ENCODE measurements at regions not wholly inside any gene's neighbourhood (a gene's known extent, or its start where the extent isn't known, plus 50 kb on each side); places are given as distances from the start of the nearest gene placed in this dataset.

- no peak overlapping the region for H3K4me3 ChIP-seq (ENCODE audit: low read length)
- no peak for TF ChIP-seq CTCF (IDR thresholded peaks at IDR 0.05; ENCODE audit: insufficient read depth, low read depth, low read length, missing control alignments)
- DNase-seq (ENCODE audit: low read depth), result no peak
Observed at GRCh38 chr7:55274156-55274555, 91.0 kb upstream of the LANCL2 start.

DNA sequence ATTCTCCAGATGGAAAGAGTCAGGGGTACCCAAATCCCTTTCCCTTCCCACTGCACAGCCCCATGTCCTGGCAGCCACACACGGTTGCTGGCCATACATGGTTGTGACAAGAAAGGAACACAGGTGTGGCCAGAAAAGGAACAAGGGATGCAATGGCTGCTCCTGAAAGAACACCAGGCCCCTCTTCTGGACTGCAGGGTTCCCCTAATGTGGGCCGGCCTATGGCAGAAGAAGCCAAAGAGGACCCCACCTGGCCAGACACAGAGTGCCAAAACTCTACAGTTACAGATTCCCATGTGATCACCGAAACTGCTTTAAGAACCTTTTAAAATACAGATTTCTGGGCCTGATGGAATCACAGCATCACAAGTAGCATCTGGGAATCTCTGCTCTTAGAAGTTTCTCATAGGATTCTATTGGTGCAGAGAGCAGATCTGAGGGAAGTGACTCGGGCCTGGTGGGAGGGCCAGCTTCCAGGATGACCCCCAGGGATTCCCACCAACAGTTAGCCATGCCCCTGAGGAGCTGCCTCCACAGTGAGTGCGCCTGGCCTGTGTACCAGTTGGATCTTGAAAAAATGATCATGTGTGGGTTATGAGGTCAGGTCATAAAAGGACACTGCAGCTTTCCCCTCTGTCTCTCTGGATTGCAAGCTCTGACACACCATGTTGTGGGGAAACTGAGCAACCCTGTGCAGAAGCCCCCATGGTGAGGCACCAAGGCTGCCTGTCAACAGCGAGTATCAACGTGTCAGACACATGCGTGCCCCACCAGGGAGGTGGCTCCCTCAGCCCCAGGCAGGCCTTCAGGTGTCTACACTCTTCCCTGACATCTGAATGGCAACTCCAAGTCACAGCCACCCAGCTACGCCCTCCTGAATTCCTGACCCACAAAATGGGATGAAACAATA, 89.6 kb upstream of the LANCL2 start:
- H3K4me3 ChIP-seq (ENCODE audit: low read length), result no peak overlapping the region
- DNase-seq (ENCODE audit: low read depth), result no peak
- no peak for TF ChIP-seq CTCF (IDR thresholded peaks at IDR 0.05; ENCODE audit: insufficient read depth, low read depth, low read length, missing control alignments)

DNA sequence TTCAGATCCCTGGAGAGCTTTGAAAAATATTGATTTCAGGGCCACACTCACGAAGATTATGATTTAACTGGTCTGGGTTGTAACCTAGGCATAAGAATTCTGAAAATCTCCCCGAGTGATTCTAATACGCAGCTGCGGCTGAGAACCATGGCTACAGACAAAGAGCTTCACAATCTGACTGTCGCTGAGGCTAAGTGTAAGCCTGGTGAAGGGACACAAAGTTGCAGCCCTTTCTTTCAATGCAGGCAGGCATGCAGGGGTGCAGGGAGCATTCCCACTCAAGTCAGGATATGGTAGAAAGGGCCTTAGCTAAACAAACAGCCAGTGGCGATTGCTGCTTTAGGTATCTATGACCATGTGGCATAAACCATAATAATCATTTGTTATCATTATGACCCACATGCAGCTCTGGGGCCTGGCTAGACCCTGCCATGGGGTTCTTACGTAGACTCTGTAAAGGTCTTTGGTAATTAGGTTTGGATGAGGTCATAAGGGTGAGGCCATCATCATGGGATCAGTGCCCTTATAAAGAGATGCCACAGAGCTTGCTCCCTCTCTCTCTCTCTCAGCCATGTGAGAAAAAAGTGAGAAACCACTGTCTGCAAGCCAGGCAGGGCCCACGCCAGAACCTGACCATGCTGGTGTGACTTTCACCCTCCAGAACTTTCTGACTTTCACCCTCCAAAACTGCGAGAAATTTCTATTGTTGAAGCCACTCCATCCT, 88.4 kb upstream of the LANCL2 start:
- no peak for DNase-seq (ENCODE audit: low read depth)
- no peak overlapping the region for H3K4me3 ChIP-seq (ENCODE audit: low read length)
- TF ChIP-seq CTCF (IDR thresholded peaks at IDR 0.05; ENCODE audit: insufficient read depth, low read depth, low read length, missing control alignments), result no peak

- no peak for DNase-seq (ENCODE audit: low read depth)
- no peak overlapping the region for H3K4me3 ChIP-seq (ENCODE audit: low read length)
- TF ChIP-seq CTCF (IDR thresholded peaks at IDR 0.05; ENCODE audit: insufficient read depth, low read depth, low read length, missing control alignments), result no peak
Observed at GRCh38 chr7:55277916-55278315, 87.2 kb upstream of the LANCL2 start.

- TF ChIP-seq CTCF (IDR thresholded peaks at IDR 0.05; ENCODE audit: insufficient read depth, low read depth, low read length, missing control alignments), result no peak
- DNase-seq (ENCODE audit: low read depth), result no peak
- no peak overlapping the region for H3K4me3 ChIP-seq (ENCODE audit: low read length)
Observed at GRCh38 chr7:55278321-55278720, 86.8 kb upstream of the LANCL2 start.

DNA sequence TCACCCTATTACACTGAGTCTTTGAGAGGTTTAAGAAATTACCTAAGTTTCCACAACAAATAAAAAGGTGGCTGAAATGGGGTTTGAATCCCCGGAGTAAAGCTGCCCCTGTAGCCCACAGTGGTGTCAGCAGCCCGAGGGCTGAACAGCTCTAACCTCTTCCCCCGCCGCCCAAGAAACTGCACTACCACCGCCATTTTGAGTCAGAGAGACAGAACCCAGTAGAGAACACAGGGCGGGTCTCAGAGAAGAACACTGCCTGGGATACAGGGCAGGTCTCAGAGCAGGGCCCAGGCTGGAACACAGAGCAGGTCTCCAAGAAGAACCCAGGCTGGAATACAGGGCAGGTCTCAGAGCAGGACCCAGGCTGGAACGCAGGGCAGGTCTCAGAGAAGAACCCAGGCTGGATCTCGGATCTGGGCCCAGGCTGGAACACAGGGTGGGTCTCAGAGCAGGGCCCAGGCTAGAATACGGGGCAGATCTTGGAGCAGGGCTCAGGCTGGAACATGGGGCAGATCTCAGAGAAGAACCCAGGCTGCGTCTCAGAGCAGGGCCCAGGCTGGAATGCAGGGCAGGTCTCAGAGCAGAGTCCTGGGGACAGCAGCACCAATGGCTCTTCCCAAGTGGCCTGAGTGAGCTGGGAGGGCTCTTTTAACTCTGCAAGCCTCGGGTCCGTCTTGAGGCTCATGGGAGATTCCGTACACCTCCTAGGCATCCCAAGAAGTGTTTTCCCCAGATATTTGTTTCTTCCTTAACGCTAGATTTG, 85.9 kb upstream of the LANCL2 start:
- no peak for TF ChIP-seq CTCF (IDR thresholded peaks at IDR 0.05; ENCODE audit: insufficient read depth, low read depth, low read length, missing control alignments)

More for the DNA sequence above, 85.9 kb upstream of the LANCL2 start:
- no peak for DNase-seq (ENCODE audit: low read depth)
- no peak overlapping the region for H3K4me3 ChIP-seq (ENCODE audit: low read length)
